K562 (cell line): ENCODE measurements at regions not wholly inside any gene's neighbourhood (a gene's known extent, or its start where the extent isn't known, plus 50 kb on each side); places are given as distances from the start of the nearest gene placed in this dataset.

ENCODE experiments used
- ATAC-seq: fragments of 200-7000 bp; cut with Tn5 transposase; 3 replicates; pipeline ENCODE4 v1.9.1; 2020; ENCODE audit warnings: moderate library complexity
- BruUV-seq: library from RNA; stranded (reverse); fragments of 400-500 nt; replicated peaks from 2 replicates; lab custom pipeline; 2021; lab: Mats Ljungman, UMichigan
- CTCF ChIA-PET: fragments of 300-600 bp; formaldehyde crosslinking; extraction: SDS; loops from one replicate; lab custom pipeline; 2021; ENCODE audit warnings: low intra/inter-chr PET ratio; lab: Yijun Ruan, JAX
- POLR2A ChIA-PET: fragments of 300-600, 350-650 bp; sonication (Branson Sonifier 250); formaldehyde crosslinking; extraction: SDS; loops from one replicate; lab custom pipeline; 2021; ENCODE audit warnings: antibody characterized with exemption, inconsistent platforms; lab: Yijun Ruan, JAX
- DNase-seq, 4 experiments: peaks; one replicate each; pipeline versions ENCODE4 v3.0.0 to v3.0.0-alpha.2; 2011 to 2018; ENCODE audit warnings: low spot score in 3 of 4, mixed read lengths in 3 of 4; ENCODE audit errors: extremely low read depth in 1 of 4
- FAIRE-seq: peaks from 2 replicates; lab custom pipeline; 2011; peaks lifted over from hg19 to GRCh38; lab: Jason Lieb, UNC
- H2AFZ ChIP-seq: 2 replicates; pipeline ENCODE4 v1.6.0; 2011; ENCODE audit warnings: low read depth, low read length, control low read depth, inconsistent platforms
- H3K27ac ChIP-seq: fragments of 200-600 bp; 3 replicates; pipeline ENCODE4 v1.8.0; 2011; ENCODE audit warnings: low read depth, mild to moderate bottlenecking, control low read depth, inconsistent platforms, low read length, moderate library complexity, mixed read lengths; ENCODE audit errors: extremely low read depth
- H3K27me3 ChIP-seq, 2 experiments: fragments of 300-600 bp in 1 of 2; 2 replicates in 1 of 2; 3 replicates in 1 of 2; pipeline versions ENCODE4 v1.6.0 to v1.8.0; 2011; ENCODE audit warnings: inconsistent platforms in 2 of 2, low read length in 2 of 2, mild to moderate bottlenecking in 1 of 2, mixed read lengths in 1 of 2, moderate library complexity in 1 of 2; ENCODE audit not compliant: control insufficient read depth in 2 of 2, insufficient read depth in 2 of 2
- H3K36me3 ChIP-seq: fragments of 300-600 bp; 3 replicates; pipeline ENCODE4 v1.8.0; 2011; ENCODE audit warnings: mild to moderate bottlenecking, low read length, inconsistent platforms; ENCODE audit not compliant: control insufficient read depth, insufficient read depth
- H3K4me1 ChIP-seq, 2 experiments: fragments of 200-600 bp in 1 of 2; replicated peaks in 1 of 2; 2 replicates in 1 of 2; 3 replicates in 1 of 2; pipeline versions ENCODE4 v1.5.1 to v1.8.0; 2011; ENCODE audit warnings: inconsistent platforms in 2 of 2, low read length in 2 of 2, mild to moderate bottlenecking in 1 of 2, mixed read lengths in 1 of 2, moderate library complexity in 1 of 2; ENCODE audit not compliant: control insufficient read depth in 2 of 2, insufficient read depth in 2 of 2
- H3K4me2 ChIP-seq: 2 replicates; pipeline ENCODE4 v1.6.1; 2011; ENCODE audit warnings: low read length, control low read depth, inconsistent platforms, mixed read lengths; ENCODE audit not compliant: insufficient read depth
- H3K4me3 ChIP-seq: fragments of 200-600 bp; sonication (generic), shearing (Covaris generic); 2 replicates; pipeline ENCODE4 v1.5.1; 2016; ENCODE audit warnings: control low read depth, inconsistent platforms
- H3K79me2 ChIP-seq: fragments of 200-600 bp; 3 replicates; pipeline ENCODE4 v1.8.0; 2011; ENCODE audit warnings: low read length, inconsistent platforms; ENCODE audit not compliant: control insufficient read depth, insufficient read depth
- H3K9ac ChIP-seq, 2 experiments: 2 replicates each; pipeline versions ENCODE4 v1.6.0 to v1.6.1; 2011; ENCODE audit warnings: low read depth in 2 of 2, low read length in 2 of 2, control low read depth in 1 of 2, inconsistent platforms in 1 of 2, mild to moderate bottlenecking in 1 of 2, mixed read lengths in 1 of 2; ENCODE audit not compliant: insufficient read depth in 1 of 2
- H3K9me1 ChIP-seq: one replicate; pipeline ENCODE4 v1.6.0; 2011; ENCODE audit warnings: inconsistent platforms, mild to moderate bottlenecking, low read length, moderate library complexity; ENCODE audit not compliant: control insufficient read depth, insufficient read depth
- H3K9me3 ChIP-seq: replicated peaks from 2 replicates; pipeline ENCODE4 v1.5.1; 2011; ENCODE audit warnings: low read depth, low read length, inconsistent platforms; ENCODE audit not compliant: control insufficient read depth, insufficient read depth
- H4K20me1 ChIP-seq: replicated peaks from 2 replicates; pipeline ENCODE4 v1.6.1; 2011; ENCODE audit warnings: low read length, inconsistent platforms, mixed read lengths; ENCODE audit not compliant: control insufficient read depth, insufficient read depth
- ARHGAP35 ChIP-seq: fragments of 450-650 bp; IDR thresholded peaks from 2 replicates; pipeline ENCODE4 v1.6.1; 2018; ENCODE audit not compliant: partially characterized antibody
- ARID1B ChIP-seq: fragments of 450-650 bp; IDR thresholded peaks from 2 replicates; pipeline ENCODE4 v1.6.1; 2016; ENCODE audit warnings: antibody characterized with exemption, mild to moderate bottlenecking, inconsistent platforms
- DACH1 ChIP-seq: fragments of 450-650 bp; IDR thresholded peaks from 2 replicates; pipeline ENCODE4 v1.6.1; 2018; ENCODE audit not compliant: partially characterized antibody
- FOSL1 ChIP-seq: fragments of 200-800 bp; sonication (Bioruptor generic); conservative IDR thresholded peaks from 2 replicates; pipeline ENCODE4 v1.6.1; 2016; ENCODE audit warnings: missing genetic modification characterization, missing compliant biosample characterization
- HDAC3 ChIP-seq: fragments of 450-650 bp; IDR thresholded peaks from 2 replicates; pipeline ENCODE4 v1.6.1; 2018; ENCODE audit warnings: borderline replicate concordance, mild to moderate bottlenecking, moderate library complexity; ENCODE audit not compliant: partially characterized antibody
- JUND ChIP-seq, 2 experiments: IDR thresholded peaks; 2 replicates in 1 of 2; 3 replicates in 1 of 2; pipeline ENCODE4 v1.6.1; 2011; ENCODE audit warnings: borderline replicate concordance in 2 of 2, low read depth in 2 of 2, low read length in 2 of 2, improper control_type of control experiment in 1 of 2, missing biosample characterization in 1 of 2, missing genetic modification characterization in 1 of 2, missing genetic modification reagents in 1 of 2
- MBD1 ChIP-seq: fragments of 250-450 bp; sonication (Bioruptor Pico); IDR thresholded peaks from 2 replicates; pipeline ENCODE4 v1.8.0; 2022; ENCODE audit warnings: inconsistent platforms
- MED1 ChIP-seq: sonication (generic); formaldehyde crosslinking; IDR thresholded peaks from 2 replicates; pipeline ENCODE4 v1.8.1; 2023; ENCODE audit warnings: missing genetic modification reagents, borderline replicate concordance
- NBN ChIP-seq: fragments of 450-650 bp; IDR thresholded peaks from 2 replicates; pipeline ENCODE4 v1.6.1; 2016; ENCODE audit warnings: low read depth, mild to moderate bottlenecking
- ZSCAN29 ChIP-seq: fragments of 450-650 bp; IDR thresholded peaks from 2 replicates; pipeline ENCODE4 v1.6.1; 2017
- WGBS: fragments of 100-300 bp; shearing (Covaris generic); methylation state at CpG from one replicate; pipeline ENCODE4 v1.1.6; 2016; ENCODE audit warnings: low coverage, mixed read lengths; ENCODE audit not compliant: insufficient coverage; ENCODE audit errors: missing lambda C conversion rate; 5-methylcytosine and 5-hydroxymethylcytosine counted together
- in situ Hi-C: fragments of 300-500 bp; cut with MboI; formaldehyde crosslinking; loops from 4 replicates; pipeline ENCODE4 v1.15.0; 2018; ENCODE audit warnings: inconsistent platforms, mixed read lengths
- intact Hi-C: fragments of 100-400 bp; cut with micrococcal nuclease; formaldehyde crosslinking; loops from 2 replicates; pipeline ENCODE4 v1.14.2; 2022
- TF ChIP-seq, protein P1 (sequence below), 2 experiments: fragments of 450-650 bp in 1 of 2; sonication (generic) in 1 of 2; formaldehyde crosslinking in 1 of 2; IDR thresholded peaks in 1 of 2; conservative IDR thresholded peaks in 1 of 2; 2 replicates each; pipeline versions ENCODE4 v1.6.1 to v1.8.1; 2016 to 2023; ENCODE audit warnings: mild to moderate bottlenecking in 2 of 2, moderate library complexity in 2 of 2, inconsistent platforms in 1 of 2, missing genetic modification reagents in 1 of 2

GRCh38 chr5:54848581-54848980 is 136.8 kb downstream of the ESM1 start (continued):
- TF ChIP-seq NBN (no peak), MBD1 (CRISPR knock-in tag) (no peak), ARHGAP35 (no peak), DACH1 (no peak)

GRCh38 chr5:54845567-54845941 is 139.8 kb downstream of the ESM1 start:
- TF ChIP-seq HDAC3 = no peak
- peak; percentile 76 for TF ChIP-seq FOSL1 (tag)
- peak; percentile 68; the same call in 1 of the 2 replicates for TF ChIP-seq ZSCAN29
- TF ChIP-seq, protein P1, sequence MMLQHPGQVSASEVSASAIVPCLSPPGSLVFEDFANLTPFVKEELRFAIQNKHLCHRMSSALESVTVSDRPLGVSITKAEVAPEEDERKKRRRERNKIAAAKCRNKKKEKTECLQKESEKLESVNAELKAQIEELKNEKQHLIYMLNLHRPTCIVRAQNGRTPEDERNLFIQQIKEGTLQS (IDR thresholded peaks at IDR 0.05) = peak; percentile 83
- TF ChIP-seq, protein P1 (CRISPR knock-in tag; conservative IDR thresholded peaks at IDR 0.05) = no peak
- no peak for TF ChIP-seq MED1 (CRISPR knock-in tag)
- 0 out of 2 replicates have a peak, but pooled peaks have one; percentile 25 for TF ChIP-seq ARID1B
- peak; percentile 84 for TF ChIP-seq JUND (IDR thresholded peaks at IDR 0.05; ENCODE audit: borderline replicate concordance, low read depth, low read length)
- TF ChIP-seq JUND (tag; IDR thresholded peaks at IDR 0.05; ENCODE audit: borderline replicate concordance, low read depth, low read length) = peak; percentile 89
- H3K9ac ChIP-seq = no peak overlapping the region
- H3K4me3 ChIP-seq = no peak overlapping the region
- H3K27ac ChIP-seq = no peak overlapping the region
- H4K20me1 ChIP-seq = no peaks in the 10 kb centered on the region
- no TSS peak for BruUV-seq
- H3K4me2 ChIP-seq = no peak overlapping the region
- H3K36me3 ChIP-seq = no peaks in the 10 kb centered on the region
- in situ Hi-C loops (no loop called here), intact Hi-C loops (loop anchor here (1.0 to 10.0 kb wide), 3 partner anchors 211 to 601 kb away; partner anchors contain the start of gene SNX18)
- peaks cover 2 to 7% of the 10 kb centered on the region in 2 experiments; a peak in 3 of 5 replicates for H3K27me3 ChIP-seq
- no peak overlapping the region for H2AFZ ChIP-seq
- H3K4me1 ChIP-seq = no peaks in the 10 kb centered on the region; a peak in 1 of 5 replicates
- CTCF ChIA-PET = interaction anchor here (0.6 to 3.2 kb wide), 2 partner anchors 262 to 329 kb away, joined by 3 to 32 read pairs; partner anchors contain the start of gene SNX18
- FAIRE-seq = peak; percentile 74
- no peaks in the 10 kb centered on the region; the same call in 1 of the 2 replicates for H3K9me3 ChIP-seq
- peak; percentile 20 to 47 (median 30) for DNase-seq
- H3K9me1 ChIP-seq = no peaks in the 10 kb centered on the region
- POLR2A ChIA-PET = interaction anchor here (0.8 to 1.4 kb wide), 2 partner anchors 134 to 329 kb away, joined by 3 read pairs; no protein-coding TSS in a partner anchor
- H3K79me2 ChIP-seq = no peaks in the 10 kb centered on the region
- 0% methylated on average over 3 of the region's 3 CpGs for WGBS
- no peak for ATAC-seq
